GM12874 (cell line): ENCODE measurements at regions not wholly inside any gene's neighbourhood (a gene's known extent, or its start where the extent isn't known, plus 50 kb on each side); places are given as distances from the start of the nearest gene placed in this dataset.

Experiments used
- CTCF ChIP-seq: IDR thresholded peaks from 2 replicates; pipeline ENCODE4 v1.5.1; 2011; ENCODE audit warnings: low read depth, mild to moderate bottlenecking, control low read depth, low read length, moderate library complexity; ENCODE audit not compliant: insufficient read depth

- no peak for TF ChIP-seq CTCF
Measured at GRCh38 chr2:211129798-211130197, 573.4 kb downstream of the CPS1 start.

GRCh38 chr2:211132046-211132445, 575.6 kb downstream of the CPS1 start:
- no peak for TF ChIP-seq CTCF

GRCh38 chr2:211132573-211132972, 576.2 kb downstream of the CPS1 start:
- no peak for TF ChIP-seq CTCF

- TF ChIP-seq CTCF: no peak
Measured at GRCh38 chr2:211133766-211134165, 577.4 kb downstream of the CPS1 start.

GRCh38 chr2:211138551-211138950, 582.2 kb downstream of the CPS1 start:
- TF ChIP-seq CTCF: no peak

- TF ChIP-seq CTCF: no peak
Measured at GRCh38 chr2:211141646-211142045, 585.2 kb downstream of the CPS1 start.

GRCh38 chr2:211144078-211144477, 587.7 kb downstream of the CPS1 start:
- no peak for TF ChIP-seq CTCF
